BJ (cell line): ENCODE measurements at regions not wholly inside any gene's neighbourhood (a gene's known extent, or its start where the extent isn't known, plus 50 kb on each side); places are given as distances from the start of the nearest gene placed in this dataset.

Experiments
- CTCF ChIA-PET: fragments of 350-600 bp; formaldehyde crosslinking; extraction: SDS; loops from one replicate; lab custom pipeline; 2021; ENCODE audit warnings: antibody characterized with exemption, inconsistent platforms; lab: Yijun Ruan, JAX
- POLR2A ChIA-PET: fragments of 300-600 bp; sonication (Branson Sonifier 250); formaldehyde crosslinking; extraction: SDS; loops from one replicate; lab custom pipeline; 2021; ENCODE audit warnings: antibody characterized with exemption; lab: Charles Lee
- DNase-seq: peaks from one replicate; pipeline ENCODE4 v3.0.0-alpha.2; 2011; ENCODE audit warnings: low read depth
- H3K27me3 ChIP-seq: 2 replicates; pipeline ENCODE4 v1.6.0; 2011; ENCODE audit warnings: low read length; ENCODE audit not compliant: control insufficient read depth, insufficient read depth
- H3K36me3 ChIP-seq: 2 replicates; pipeline ENCODE4 v1.5.1; 2011; ENCODE audit warnings: low read length; ENCODE audit not compliant: control insufficient read depth, insufficient read depth
- H3K4me3 ChIP-seq: 2 replicates; pipeline ENCODE4 v1.5.1; 2011; ENCODE audit warnings: low read depth, mild to moderate bottlenecking, control low read depth, low read length
- CTCF ChIP-seq: IDR thresholded peaks from 2 replicates; pipeline ENCODE4 v1.5.1; 2011; ENCODE audit warnings: low read depth, mild to moderate bottlenecking, control low read depth, inconsistent platforms, low read length, moderate library complexity; ENCODE audit not compliant: insufficient read depth

GRCh38 chr21:38136201-38136600 is 120.6 kb upstream of the KCNJ15 start:
- CTCF ChIA-PET, result interaction anchor here (1.2 to 6.7 kb wide), 3 partner anchors 9 to 424 kb away, joined by 3 to 38 read pairs (median 8); no protein-coding TSS in a partner anchor
- DNase-seq, result no peak
- H3K4me3 ChIP-seq, result no peak overlapping the region

GRCh38 chr21:38139380-38140168 is 117.2 kb upstream of the KCNJ15 start:
- no peak for TF ChIP-seq CTCF
- H3K27me3 ChIP-seq, result no peaks in the 10 kb centered on the region
- ChIA-PET POLR2A (no interaction called here), CTCF (interaction anchor here (0.9 to 6.7 kb wide), 6 partner anchors 12 to 464 kb away, joined by 3 to 38 read pairs (median 6); no protein-coding TSS in a partner anchor)
- DNase-seq, result no peak
- H3K4me3 ChIP-seq, result no peak overlapping the region
- no peaks in the 10 kb centered on the region for H3K36me3 ChIP-seq

More at GRCh38 chr21:38136201-38136600, 120.6 kb upstream of the KCNJ15 start:
- H3K27me3 ChIP-seq, result peaks cover 4% of the 10 kb centered on the region
- H3K36me3 ChIP-seq, result no peaks in the 10 kb centered on the region
- no peak for TF ChIP-seq CTCF
- POLR2A ChIA-PET, result no interaction called here

DNA sequence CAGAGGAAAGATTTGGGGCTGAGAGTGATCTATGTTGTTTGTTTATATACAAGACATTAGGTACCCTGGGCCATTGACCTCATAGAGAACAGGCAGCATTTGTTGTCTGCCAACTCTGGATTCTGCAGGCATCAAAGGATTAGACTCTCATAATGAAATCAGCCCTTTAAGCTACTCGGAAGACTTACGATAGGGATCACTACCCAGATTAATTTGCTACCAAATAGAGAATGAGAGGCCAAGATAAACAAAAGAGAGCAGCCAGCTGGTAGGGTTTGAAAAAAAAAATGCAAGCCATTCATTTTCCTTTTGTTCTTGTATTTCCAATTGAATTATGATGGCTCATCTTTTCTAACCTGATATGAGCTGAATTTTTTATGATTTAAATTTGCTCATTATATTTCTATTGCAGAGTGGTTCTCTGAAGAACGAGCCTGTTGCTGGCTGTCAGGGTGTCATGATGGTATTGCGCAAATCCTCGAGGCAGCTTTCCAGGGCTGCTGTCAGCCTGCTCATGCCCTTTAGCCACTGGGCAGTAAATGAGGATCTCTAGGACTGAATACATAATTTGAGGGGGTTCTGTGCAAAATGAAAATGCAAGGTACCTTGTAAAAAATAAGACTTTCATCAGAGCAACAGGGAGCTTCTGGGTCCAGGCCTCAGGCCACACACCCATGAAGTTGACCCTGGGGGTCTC is 116.4 kb upstream of the KCNJ15 start:
- H3K4me3 ChIP-seq, result no peak overlapping the region
- CTCF ChIA-PET, result interaction anchor here (1.1 to 6.7 kb wide), 5 partner anchors 13 to 464 kb away, joined by 3 to 38 read pairs (median 7); no protein-coding TSS in a partner anchor
- POLR2A ChIA-PET, result no interaction called here
- no peaks in the 10 kb centered on the region for H3K36me3 ChIP-seq
- H3K27me3 ChIP-seq, result no peaks in the 10 kb centered on the region
- no peak for TF ChIP-seq CTCF
- DNase-seq, result no peak

GRCh38 chr21:38142224-38142623 is 114.6 kb upstream of the KCNJ15 start:
- H3K27me3 ChIP-seq, result no peaks in the 10 kb centered on the region
- no peak for TF ChIP-seq CTCF
- H3K4me3 ChIP-seq, result no peak overlapping the region
- CTCF ChIA-PET, result no interaction called here
- H3K36me3 ChIP-seq, result no peaks in the 10 kb centered on the region
- no peak for DNase-seq
- POLR2A ChIA-PET, result no interaction called here

DNA sequence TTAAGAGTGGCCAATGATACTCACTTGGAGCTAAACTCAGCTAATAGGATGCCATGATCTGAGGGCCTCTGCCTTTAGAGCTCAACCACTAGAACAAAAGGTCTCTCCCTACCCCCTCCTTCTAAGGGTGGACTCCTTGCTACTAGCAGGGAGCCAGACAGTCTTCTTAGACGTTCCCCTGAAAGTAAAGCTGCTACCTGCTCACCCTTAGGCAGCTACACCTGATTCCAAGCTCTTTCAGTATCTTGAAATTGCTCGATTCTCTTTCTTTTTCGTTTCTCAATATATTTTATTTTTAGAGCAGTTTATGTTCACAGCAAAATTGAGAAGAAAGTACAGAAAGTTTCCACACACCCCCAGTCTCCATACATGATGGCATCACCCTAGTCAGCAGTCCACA is 112.6 kb upstream of the KCNJ15 start:
- no peaks in the 10 kb centered on the region for H3K36me3 ChIP-seq
- POLR2A ChIA-PET, result no interaction called here
- DNase-seq, result no peak
- H3K4me3 ChIP-seq, result no peak overlapping the region
- CTCF ChIA-PET, result interaction anchor here (0.5 kb wide), 1 partner anchor 68 kb away, joined by 4 read pairs; no protein-coding TSS in a partner anchor
- no peak for TF ChIP-seq CTCF
- no peaks in the 10 kb centered on the region for H3K27me3 ChIP-seq
